ENCODE measurements at regions not wholly inside any gene's neighbourhood (a gene's known extent, or its start where the extent isn't known, plus 50 kb on each side); places are given as distances from the start of the nearest gene placed in this dataset.

GRCh38 chr7:34389332-34390078 lies 268.5 kb upstream of the NPSR1 start:
- Mint-ChIP-seq H3K4me3 (no peak overlapping the region), H3K36me3 (ENCODE audit: low read depth) (no peaks in the 10 kb centered on the region)

DNA sequence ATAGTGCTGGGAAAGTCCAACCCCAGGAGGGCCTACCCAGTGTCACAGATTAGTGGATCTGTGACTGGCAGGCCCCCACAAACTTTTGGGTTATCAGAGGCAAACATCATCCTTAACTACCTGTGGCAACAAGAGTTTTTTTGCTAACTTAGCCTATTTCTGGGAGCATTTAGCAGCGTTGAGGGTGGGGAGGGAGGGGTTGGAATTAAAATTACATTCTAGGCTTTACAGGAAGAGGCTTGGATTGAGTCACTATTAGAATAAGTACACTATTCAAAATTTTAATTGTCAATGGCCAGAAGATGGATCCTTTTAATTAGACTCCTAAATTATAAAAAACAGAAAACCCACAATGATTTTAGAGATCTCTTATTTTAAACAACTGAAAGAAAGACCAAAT lies 267.9 kb upstream of the NPSR1 start:
- H3K4me1 Mint-ChIP-seq (ENCODE audit: low read depth): no peaks in the 10 kb centered on the region
- intact Hi-C loops (cut with micrococcal nuclease): no loop called here
- H3K36me3 Mint-ChIP-seq (ENCODE audit: low read depth): no peaks in the 10 kb centered on the region
- no peak for DNase-seq (ENCODE audit: low spot score)
- H3K4me3 Mint-ChIP-seq: no peak overlapping the region
- no peak overlapping the region for H3K27ac Mint-ChIP-seq
- no peaks in the 10 kb centered on the region for H3K9me3 Mint-ChIP-seq
- no peaks in the 10 kb centered on the region for H3K27me3 Mint-ChIP-seq (ENCODE audit: insufficient read depth)

More at GRCh38 chr7:34389332-34390078, 268.5 kb upstream of the NPSR1 start:
- Mint-ChIP-seq H3K9me3 (no peaks in the 10 kb centered on the region), H3K4me1 (ENCODE audit: low read depth) (no peaks in the 10 kb centered on the region), H3K27ac (no peak overlapping the region), H3K27me3 (ENCODE audit: insufficient read depth) (no peaks in the 10 kb centered on the region)
- intact Hi-C loops (cut with micrococcal nuclease): no loop called here
- DNase-seq (ENCODE audit: low spot score): no peak

DNA sequence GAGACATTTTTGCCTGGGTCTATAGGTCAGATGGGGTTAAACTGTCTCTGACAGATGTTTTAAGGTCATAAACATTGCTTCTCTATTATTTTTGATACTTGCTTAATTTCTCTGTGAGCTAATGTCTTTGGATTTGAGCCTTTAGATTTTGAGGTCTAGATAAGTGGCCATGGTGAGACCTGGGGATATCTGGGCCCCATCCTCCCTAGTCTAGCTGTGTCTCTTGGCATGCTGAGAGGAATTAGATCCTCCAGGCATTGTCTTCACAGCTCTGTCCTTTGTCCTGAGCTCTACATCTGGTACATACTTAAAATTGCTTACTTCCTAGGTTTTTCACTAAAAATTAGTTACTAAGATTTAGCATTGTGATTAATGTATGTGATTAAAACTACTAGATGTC lies 265.0 kb upstream of the NPSR1 start:
- Mint-ChIP-seq H3K36me3 (ENCODE audit: low read depth) (no peaks in the 10 kb centered on the region), H3K9me3 (no peaks in the 10 kb centered on the region), H3K4me1 (ENCODE audit: low read depth) (no peaks in the 10 kb centered on the region), H3K4me3 (no peak overlapping the region), H3K27me3 (ENCODE audit: insufficient read depth) (no peaks in the 10 kb centered on the region), H3K27ac (no peak overlapping the region)
- no peak for DNase-seq (ENCODE audit: low spot score)
- intact Hi-C loops (cut with micrococcal nuclease): no loop called here

GRCh38 chr7:34396437-34397064 lies 261.5 kb upstream of the NPSR1 start:
- Mint-ChIP-seq H3K4me1 (ENCODE audit: low read depth) (no peaks in the 10 kb centered on the region), H3K9me3 (peaks cover 4% of the 10 kb centered on the region), H3K4me3 (no peak overlapping the region), H3K27ac (no peak overlapping the region), H3K36me3 (ENCODE audit: low read depth) (no peaks in the 10 kb centered on the region), H3K27me3 (ENCODE audit: insufficient read depth) (no peaks in the 10 kb centered on the region)
- intact Hi-C loops (cut with micrococcal nuclease): no loop called here
- DNase-seq (ENCODE audit: low spot score): no peak

DNA sequence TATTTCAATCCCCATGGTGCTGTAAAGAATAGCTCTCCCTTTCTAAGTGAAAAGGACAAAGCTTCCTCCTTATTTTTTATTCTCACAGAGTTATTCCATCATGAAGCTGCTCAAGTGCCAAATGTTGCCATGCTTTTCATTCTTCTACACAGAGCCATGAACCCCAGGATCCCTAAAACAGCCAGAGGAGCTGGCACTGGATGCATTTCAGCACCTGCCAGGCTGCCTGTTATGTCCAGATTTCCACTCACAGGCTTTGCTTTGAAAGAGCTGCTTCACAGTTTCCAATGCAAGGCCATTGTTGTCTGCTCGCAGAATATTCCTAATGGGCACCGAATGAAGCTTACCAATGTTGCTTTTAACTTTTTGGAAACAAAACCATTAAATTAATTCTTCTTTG lies 256.2 kb upstream of the NPSR1 start:
- Mint-ChIP-seq H3K27me3 (ENCODE audit: insufficient read depth) (no peaks in the 10 kb centered on the region), H3K9me3 (peaks cover 8% of the 10 kb centered on the region), H3K4me1 (ENCODE audit: low read depth) (no peaks in the 10 kb centered on the region), H3K27ac (no peak overlapping the region), H3K36me3 (ENCODE audit: low read depth) (no peaks in the 10 kb centered on the region), H3K4me3 (no peak overlapping the region)
- DNase-seq (ENCODE audit: low spot score): no peak
- intact Hi-C loops (cut with micrococcal nuclease): no loop called here

DNA sequence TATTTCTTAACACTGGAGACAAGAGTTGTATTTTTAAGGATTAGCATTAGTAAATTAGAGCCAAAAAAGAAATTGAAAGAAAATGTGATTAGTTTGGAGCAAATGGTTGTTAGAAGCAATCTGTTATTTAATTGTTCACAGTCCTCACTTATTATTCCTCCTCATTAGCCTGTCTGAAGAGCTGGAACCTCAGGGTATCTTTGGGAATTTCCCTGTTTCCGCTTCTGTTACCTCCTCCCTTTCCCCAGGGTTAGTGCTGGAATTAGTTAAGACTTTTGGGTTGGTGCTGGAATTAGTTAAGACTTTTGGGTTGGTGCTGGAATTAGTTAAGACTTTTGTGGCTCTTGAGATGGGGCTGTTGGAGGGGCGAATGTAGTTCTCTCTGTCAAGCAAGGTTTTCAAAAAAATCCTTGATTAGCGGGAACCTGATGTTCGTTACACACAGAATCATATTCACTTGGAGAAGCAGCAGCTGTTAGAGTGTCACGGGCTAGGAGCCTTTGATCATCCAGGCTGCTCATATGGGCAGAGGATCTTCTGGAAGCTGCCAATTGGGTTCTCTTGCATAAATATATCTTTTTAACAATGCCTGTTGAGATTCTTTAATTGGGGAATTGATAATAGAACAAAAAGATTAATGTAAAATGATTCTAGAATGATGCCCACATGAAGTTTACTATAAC lies 251.0 kb upstream of the NPSR1 start:
- H3K27ac Mint-ChIP-seq: no peak overlapping the region
- no peak overlapping the region for H3K4me3 Mint-ChIP-seq
- peaks cover 4% of the 10 kb centered on the region for H3K9me3 Mint-ChIP-seq
- no peaks in the 10 kb centered on the region for H3K27me3 Mint-ChIP-seq (ENCODE audit: insufficient read depth)
- DNase-seq (ENCODE audit: low spot score): no peak
- intact Hi-C loops (cut with micrococcal nuclease): no loop called here
- H3K4me1 Mint-ChIP-seq (ENCODE audit: low read depth): no peaks in the 10 kb centered on the region
- no peaks in the 10 kb centered on the region for H3K36me3 Mint-ChIP-seq (ENCODE audit: low read depth)

- no peaks in the 10 kb centered on the region for H3K4me1 Mint-ChIP-seq (ENCODE audit: low read depth)
- H3K9me3 Mint-ChIP-seq: peaks cover 4% of the 10 kb centered on the region
- DNase-seq (ENCODE audit: low spot score): no peak
- H3K27ac Mint-ChIP-seq: no peak overlapping the region
- H3K27me3 Mint-ChIP-seq (ENCODE audit: insufficient read depth): no peaks in the 10 kb centered on the region
- no peak overlapping the region for H3K4me3 Mint-ChIP-seq
- H3K36me3 Mint-ChIP-seq (ENCODE audit: low read depth): no peaks in the 10 kb centered on the region
- intact Hi-C loops (cut with micrococcal nuclease): no loop called here
Observed at GRCh38 chr7:34407586-34407985, 250.4 kb upstream of the NPSR1 start.

DNA sequence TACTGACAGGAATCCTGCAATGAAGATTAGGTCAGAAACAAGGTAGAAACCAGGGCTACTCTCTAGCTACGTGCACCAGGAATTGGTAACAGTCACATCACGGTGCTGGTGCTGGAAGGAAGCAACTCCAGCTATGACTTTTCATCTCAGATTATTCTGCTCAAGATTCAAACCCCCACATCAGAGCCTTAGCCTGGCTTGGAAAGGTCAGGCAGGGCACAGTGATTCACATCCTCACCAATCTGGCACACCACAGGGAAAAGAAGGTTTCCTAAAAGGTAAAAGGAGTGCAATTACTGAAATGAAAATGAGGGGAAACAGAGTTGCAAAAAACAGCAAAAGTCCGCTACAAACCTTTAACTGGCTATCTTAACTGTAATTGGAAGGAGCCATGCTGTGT lies 240.2 kb upstream of the NPSR1 start:
- Mint-ChIP-seq H3K27me3 (ENCODE audit: insufficient read depth) (no peaks in the 10 kb centered on the region), H3K4me1 (ENCODE audit: low read depth) (no peaks in the 10 kb centered on the region), H3K27ac (no peak overlapping the region), H3K9me3 (no peaks in the 10 kb centered on the region), H3K4me3 (no peak overlapping the region), H3K36me3 (ENCODE audit: low read depth) (no peaks in the 10 kb centered on the region)
- intact Hi-C loops (cut with micrococcal nuclease): no loop called here
- DNase-seq (ENCODE audit: low spot score): no peak

DNA sequence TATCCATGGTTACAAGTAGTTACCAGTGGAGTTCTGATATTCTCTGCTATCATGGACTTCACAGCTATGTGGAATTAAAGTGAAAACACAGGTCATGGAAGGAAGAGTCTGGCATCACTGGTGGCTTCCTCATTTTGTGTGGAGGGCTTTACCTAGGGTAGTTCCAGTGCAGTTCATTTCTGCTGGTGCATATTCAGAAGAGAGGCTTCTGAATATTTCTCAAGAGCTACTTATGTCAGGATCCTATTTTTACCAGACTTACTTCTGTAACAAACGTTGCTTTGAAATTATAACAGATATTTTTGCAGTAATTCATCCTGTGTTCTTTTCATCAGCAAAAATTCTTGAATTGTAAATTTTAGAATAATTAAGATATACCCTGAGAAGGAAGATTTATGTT lies 236.5 kb upstream of the NPSR1 start:
- Mint-ChIP-seq H3K36me3 (ENCODE audit: low read depth) (no peaks in the 10 kb centered on the region), H3K4me1 (ENCODE audit: low read depth) (no peaks in the 10 kb centered on the region), H3K4me3 (no peak overlapping the region), H3K27me3 (ENCODE audit: insufficient read depth) (no peaks in the 10 kb centered on the region), H3K27ac (no peak overlapping the region), H3K9me3 (no peaks in the 10 kb centered on the region)
- intact Hi-C loops (cut with micrococcal nuclease): no loop called here
- DNase-seq (ENCODE audit: low spot score): no peak

- intact Hi-C loops (cut with micrococcal nuclease): no loop called here
- no peak overlapping the region for H3K27ac Mint-ChIP-seq
- no peak for DNase-seq (ENCODE audit: low spot score)
- H3K9me3 Mint-ChIP-seq: no peaks in the 10 kb centered on the region
- no peaks in the 10 kb centered on the region for H3K27me3 Mint-ChIP-seq (ENCODE audit: insufficient read depth)
- no peaks in the 10 kb centered on the region for H3K36me3 Mint-ChIP-seq (ENCODE audit: low read depth)
- H3K4me3 Mint-ChIP-seq: no peak overlapping the region
- no peaks in the 10 kb centered on the region for H3K4me1 Mint-ChIP-seq (ENCODE audit: low read depth)
Observed at GRCh38 chr7:34425194-34425593, 232.8 kb upstream of the NPSR1 start.

GRCh38 chr7:34425631-34426384 lies 232.2 kb upstream of the NPSR1 start:
- no peak overlapping the region for H3K27ac Mint-ChIP-seq
- H3K4me3 Mint-ChIP-seq: no peak overlapping the region
- no peak for DNase-seq (ENCODE audit: low spot score)
- H3K4me1 Mint-ChIP-seq (ENCODE audit: low read depth): no peaks in the 10 kb centered on the region
- H3K9me3 Mint-ChIP-seq: peaks cover 2% of the 10 kb centered on the region
- intact Hi-C loops (cut with micrococcal nuclease): no loop called here
- no peaks in the 10 kb centered on the region for H3K27me3 Mint-ChIP-seq (ENCODE audit: insufficient read depth)
- H3K36me3 Mint-ChIP-seq (ENCODE audit: low read depth): no peaks in the 10 kb centered on the region

- Mint-ChIP-seq H3K4me1 (ENCODE audit: low read depth) (no peaks in the 10 kb centered on the region), H3K9me3 (peaks cover 12% of the 10 kb centered on the region), H3K36me3 (ENCODE audit: low read depth) (no peaks in the 10 kb centered on the region), H3K27ac (no peak overlapping the region), H3K4me3 (no peak overlapping the region), H3K27me3 (ENCODE audit: insufficient read depth) (no peaks in the 10 kb centered on the region)
- intact Hi-C loops (cut with micrococcal nuclease): no loop called here
- DNase-seq (ENCODE audit: low spot score): no peak
Observed at GRCh38 chr7:34430456-34430855, 227.6 kb upstream of the NPSR1 start.

- no peaks in the 10 kb centered on the region for H3K4me1 Mint-ChIP-seq (ENCODE audit: low read depth)
Observed at GRCh38 chr7:34438436-34438835, 219.6 kb upstream of the NPSR1 start.

More at GRCh38 chr7:34438436-34438835, 219.6 kb upstream of the NPSR1 start:
- no peak for DNase-seq (ENCODE audit: low spot score)
- Mint-ChIP-seq H3K4me3 (no peak overlapping the region), H3K27me3 (ENCODE audit: insufficient read depth) (no peaks in the 10 kb centered on the region), H3K27ac (no peak overlapping the region), H3K9me3 (peaks cover 24% of the 10 kb centered on the region), H3K36me3 (ENCODE audit: low read depth) (no peaks in the 10 kb centered on the region)
- intact Hi-C loops (cut with micrococcal nuclease): no loop called here
